LNCaP clone FGC (cell line): ENCODE measurements at regions not wholly inside any gene's neighbourhood (a gene's known extent, or its start where the extent isn't known, plus 50 kb on each side); places are given as distances from the start of the nearest gene placed in this dataset.

Experiments
- DNase-seq: peaks from one replicate; pipeline ENCODE4 v3.0.0-alpha.2; 2011; ENCODE audit warnings: low read depth
- H3K4me3 ChIP-seq: 2 replicates; pipeline ENCODE4 v1.5.1; 2011; ENCODE audit warnings: mild to moderate bottlenecking, low read depth, low read length, control low read depth
- CTCF ChIP-seq: IDR thresholded peaks from 2 replicates; pipeline ENCODE4 v1.5.1; 2012; ENCODE audit warnings: mild to moderate bottlenecking; ENCODE audit not compliant: control insufficient read depth, insufficient read depth; ENCODE audit errors: extremely low read depth

GRCh38 chr20:2203436-2203835 lies 92.4 kb upstream of the TGM3 start:
- TF ChIP-seq CTCF = no peak
- DNase-seq = no peak
- H3K4me3 ChIP-seq = no peak overlapping the region

- TF ChIP-seq CTCF = no peak
- no peak for DNase-seq
- no peak overlapping the region for H3K4me3 ChIP-seq
These were observed 91.8 kb upstream of the TGM3 start for GRCh38 chr20:2204021-2204420.

- DNase-seq = peak; percentile 6
- H3K4me3 ChIP-seq = peak overlapping the region; percentile 56
- TF ChIP-seq CTCF = peak; percentile 96
These were observed 88.6 kb upstream of the TGM3 start for GRCh38 chr20:2206957-2207769.

GRCh38 chr20:2207770-2208097 lies 88.1 kb upstream of the TGM3 start:
- H3K4me3 ChIP-seq = peak overlapping the region; percentile 56
- TF ChIP-seq CTCF = no peak
- no peak for DNase-seq

- no peak overlapping the region for H3K4me3 ChIP-seq
- DNase-seq = no peak
- no peak for TF ChIP-seq CTCF
These were observed 86.9 kb upstream of the TGM3 start for GRCh38 chr20:2208897-2209296.

- DNase-seq = peak; percentile 14
- no peak overlapping the region for H3K4me3 ChIP-seq
- TF ChIP-seq CTCF = no peak
These were observed 84.9 kb upstream of the TGM3 start for GRCh38 chr20:2210646-2211552.
